ENCODE measurements at regions not wholly inside any gene's neighbourhood (a gene's known extent, or its start where the extent isn't known, plus 50 kb on each side); places are given as distances from the start of the nearest gene placed in this dataset.

GRCh38 chr3:162740941-162741596 is 1244.5 kb downstream of the OTOL1 start:
- no peak for DNase-seq

GRCh38 chr3:162742159-162742717 is 1245.6 kb downstream of the OTOL1 start:
- DNase-seq: no peak

GRCh38 chr3:162743091-162743490 is 1246.5 kb downstream of the OTOL1 start:
- no peak for DNase-seq

GRCh38 chr3:162760789-162761188 is 1264.2 kb downstream of the OTOL1 start:
- DNase-seq: no peak

- no peak for DNase-seq
These were observed 1267.6 kb downstream of the OTOL1 start for GRCh38 chr3:162764051-162764807.

- DNase-seq: no peak
These were observed 1268.1 kb downstream of the OTOL1 start for GRCh38 chr3:162764808-162765071.

- DNase-seq: no peak
These were observed 1268.9 kb downstream of the OTOL1 start for GRCh38 chr3:162765524-162765923.

- no peak for DNase-seq
These were observed 1273.0 kb downstream of the OTOL1 start for GRCh38 chr3:162769564-162769963.

- DNase-seq: no peak
These were observed 1273.9 kb downstream of the OTOL1 start for GRCh38 chr3:162770551-162770950.

- no peak for DNase-seq
These were observed 1278.0 kb downstream of the OTOL1 start for GRCh38 chr3:162774613-162775100.

GRCh38 chr3:162776148-162776547 is 1279.5 kb downstream of the OTOL1 start:
- DNase-seq: no peak

GRCh38 chr3:162777118-162777517 is 1280.5 kb downstream of the OTOL1 start:
- DNase-seq: no peak

GRCh38 chr3:162780313-162780712 is 1283.7 kb downstream of the OTOL1 start:
- no peak for DNase-seq

GRCh38 chr3:162799910-162800309 is 1303.3 kb downstream of the OTOL1 start:
- no peak for DNase-seq

- DNase-seq: no peak
These were observed 1305.8 kb downstream of the OTOL1 start for GRCh38 chr3:162802228-162802965.

- DNase-seq: no peak
These were observed 1314.2 kb downstream of the OTOL1 start for GRCh38 chr3:162810776-162811175.

- no peak for DNase-seq
These were observed 1346.1 kb downstream of the OTOL1 start for GRCh38 chr3:162842549-162843216.

- no peak for DNase-seq
These were observed 1349.3 kb downstream of the OTOL1 start for GRCh38 chr3:162845918-162846317.

- no peak for DNase-seq
These were observed 1350.9 kb downstream of the OTOL1 start for GRCh38 chr3:162847511-162847910.

- no peak for DNase-seq
These were observed 1367.0 kb downstream of the OTOL1 start for GRCh38 chr3:162863579-162863978.

GRCh38 chr3:162865466-162865865 is 1368.9 kb downstream of the OTOL1 start:
- no peak for DNase-seq

GRCh38 chr3:162879021-162879562 is 1382.5 kb downstream of the OTOL1 start:
- DNase-seq: no peak

Data from occipital lobe (tissue), 1 donor.